Lower leg skin (tissue), 3 donors: ENCODE measurements at regions not wholly inside any gene's neighbourhood (a gene's known extent, or its start where the extent isn't known, plus 50 kb on each side); places are given as distances from the start of the nearest gene placed in this dataset.

Source experiments
- POLR2A ChIP-seq, 2 donors: fragments of 450-650 bp; IDR thresholded peaks; one replicate each; pipeline ENCODE4 v1.6.1; 2016 to 2017; ENCODE audit warnings: antibody characterized with exemption in 2 of 2, mild to moderate bottlenecking in 1 of 2, moderate library complexity in 1 of 2
- TF ChIP-seq, protein P1 (sequence below), 3 donors: fragments of 450-650 bp; IDR thresholded peaks; one replicate each; pipeline ENCODE4 v1.5.1; 2016; ENCODE audit warnings: antibody characterized with exemption in 3 of 3, mild to moderate bottlenecking in 3 of 3, moderate library complexity in 2 of 3

GRCh38 chr16:73813527-73813926, 483.1 kb upstream of the PSMD7 start:
- TF ChIP-seq, protein P1, sequence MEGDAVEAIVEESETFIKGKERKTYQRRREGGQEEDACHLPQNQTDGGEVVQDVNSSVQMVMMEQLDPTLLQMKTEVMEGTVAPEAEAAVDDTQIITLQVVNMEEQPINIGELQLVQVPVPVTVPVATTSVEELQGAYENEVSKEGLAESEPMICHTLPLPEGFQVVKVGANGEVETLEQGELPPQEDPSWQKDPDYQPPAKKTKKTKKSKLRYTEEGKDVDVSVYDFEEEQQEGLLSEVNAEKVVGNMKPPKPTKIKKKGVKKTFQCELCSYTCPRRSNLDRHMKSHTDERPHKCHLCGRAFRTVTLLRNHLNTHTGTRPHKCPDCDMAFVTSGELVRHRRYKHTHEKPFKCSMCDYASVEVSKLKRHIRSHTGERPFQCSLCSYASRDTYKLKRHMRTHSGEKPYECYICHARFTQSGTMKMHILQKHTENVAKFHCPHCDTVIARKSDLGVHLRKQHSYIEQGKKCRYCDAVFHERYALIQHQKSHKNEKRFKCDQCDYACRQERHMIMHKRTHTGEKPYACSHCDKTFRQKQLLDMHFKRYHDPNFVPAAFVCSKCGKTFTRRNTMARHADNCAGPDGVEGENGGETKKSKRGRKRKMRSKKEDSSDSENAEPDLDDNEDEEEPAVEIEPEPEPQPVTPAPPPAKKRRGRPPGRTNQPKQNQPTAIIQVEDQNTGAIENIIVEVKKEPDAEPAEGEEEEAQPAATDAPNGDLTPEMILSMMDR (IDR thresholded peaks at IDR 0.05): no peak
- no peak for TF ChIP-seq POLR2A (IDR thresholded peaks at IDR 0.05)
